ENCODE measurements at regions not wholly inside any gene's neighbourhood (a gene's known extent, or its start where the extent isn't known, plus 50 kb on each side); places are given as distances from the start of the nearest gene placed in this dataset.

DNA sequence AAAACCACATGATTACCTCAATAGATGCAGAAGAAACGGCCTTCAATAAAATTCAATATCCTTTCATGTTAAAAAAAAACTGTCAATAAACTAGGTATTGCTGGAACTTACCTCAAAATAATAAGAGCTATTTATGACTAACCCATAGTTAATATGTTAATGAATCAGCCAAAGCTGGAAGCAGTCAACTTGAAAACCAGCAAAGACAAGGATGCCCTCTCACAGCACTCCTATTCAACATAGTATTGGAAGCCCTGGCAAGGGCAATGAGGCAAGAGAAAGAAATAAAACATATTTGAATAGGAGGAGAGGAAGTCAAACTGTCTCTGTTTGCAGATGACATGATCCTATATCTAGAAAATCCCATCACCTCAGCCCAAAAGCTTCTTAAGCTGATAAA is 456.1 kb downstream of the OCA2 start:
- Histone ChIP-seq H3K27ac (no peak overlapping the region), H3K4me3 (no peak overlapping the region), H3K9me3 (peaks cover 29% of the 10 kb centered on the region; the same call in 2 of the 3 replicates), H3K4me1 (no peaks in the 10 kb centered on the region), H3K4me2 (no peak overlapping the region)
- no peak for FAIRE-seq
- no peak for DNase-seq (ENCODE audit: low read depth in 1 of 2, low spot score in 1 of 2)
- no peak for ATAC-seq
- TF ChIP-seq CEBPB (IDR thresholded peaks at IDR 0.05), result no peak
- TF ChIP-seq ESRRA (IDR thresholded peaks at IDR 0.05; ENCODE audit: borderline replicate concordance, low read length), result no peak
- no peak for TF ChIP-seq FOSB (CRISPR knock-in tag; IDR thresholded peaks at IDR 0.05)
- no peak for TF ChIP-seq BHLHE40 (IDR thresholded peaks at IDR 0.05; ENCODE audit: low read depth, low read length)
- TF ChIP-seq, protein P1, sequence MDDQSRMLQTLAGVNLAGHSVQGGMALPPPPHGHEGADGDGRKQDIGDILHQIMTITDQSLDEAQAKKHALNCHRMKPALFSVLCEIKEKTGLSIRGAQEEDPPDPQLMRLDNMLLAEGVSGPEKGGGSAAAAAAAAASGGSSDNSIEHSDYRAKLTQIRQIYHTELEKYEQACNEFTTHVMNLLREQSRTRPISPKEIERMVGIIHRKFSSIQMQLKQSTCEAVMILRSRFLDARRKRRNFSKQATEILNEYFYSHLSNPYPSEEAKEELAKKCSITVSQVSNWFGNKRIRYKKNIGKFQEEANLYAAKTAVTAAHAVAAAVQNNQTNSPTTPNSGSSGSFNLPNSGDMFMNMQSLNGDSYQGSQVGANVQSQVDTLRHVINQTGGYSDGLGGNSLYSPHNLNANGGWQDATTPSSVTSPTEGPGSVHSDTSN (IDR thresholded peaks at IDR 0.05), result no peak
- TF ChIP-seq PHF8 (IDR thresholded peaks at IDR 0.05; ENCODE audit: borderline replicate concordance, low read depth), result no peak
- TF ChIP-seq CBX8 (IDR thresholded peaks at IDR 0.05), result no peak
- TF ChIP-seq JUN (IDR thresholded peaks at IDR 0.05), result no peak
- no peak for TF ChIP-seq HES2 (IDR thresholded peaks at IDR 0.05)
- TF ChIP-seq RNF2 (IDR thresholded peaks at IDR 0.05; ENCODE audit: borderline replicate concordance, low read depth), result no peak
- TF ChIP-seq ZSCAN20 (CRISPR knock-in tag; IDR thresholded peaks at IDR 0.05), result no peak
- TF ChIP-seq CHD4 (IDR thresholded peaks at IDR 0.05; ENCODE audit: borderline replicate concordance), result no peak
- no peak for TF ChIP-seq HEYL (CRISPR knock-in tag; IDR thresholded peaks at IDR 0.05)
- TF ChIP-seq HOXB13 (CRISPR knock-in tag; IDR thresholded peaks at IDR 0.05; ENCODE audit: low read depth), result no peak
- no peak for TF ChIP-seq SMC3 (IDR thresholded peaks at IDR 0.05)
- WGBS (ENCODE audit: missing lambda C conversion rate), result 2% methylated on average over 1 of the region's 1 CpG
- ChIA-PET CTCF (interaction anchor here (0.7 kb wide), 1 partner anchor 637 kb away, joined by 3 read pairs; no protein-coding TSS in a partner anchor), POLR2A (no interaction called here)

GRCh38 chr15:27639595-27639994 is 459.5 kb downstream of the OCA2 start:
- H3K4me3 ChIP-seq, result no peak overlapping the region
- WGBS (ENCODE audit: missing lambda C conversion rate), result 30% methylated on average over 8 of the region's 9 CpGs
- H3K4me2 ChIP-seq, result no peak overlapping the region
- no peak overlapping the region for H3K27ac ChIP-seq
- peaks cover 21% of the 10 kb centered on the region for H3K9me3 ChIP-seq
- FAIRE-seq (no peak), DNase-seq (ENCODE audit: low read depth in 1 of 2, low spot score in 1 of 2) (no peak), ATAC-seq (no peak)
- ChIA-PET POLR2A (no interaction called here), CTCF (no interaction called here)
- H3K4me1 ChIP-seq, result no peaks in the 10 kb centered on the region
- TF ChIP-seq NFE2L2 (conservative IDR thresholded peaks at IDR 0.05; ENCODE audit: low read length), result no peak
- TF ChIP-seq, protein P2, sequence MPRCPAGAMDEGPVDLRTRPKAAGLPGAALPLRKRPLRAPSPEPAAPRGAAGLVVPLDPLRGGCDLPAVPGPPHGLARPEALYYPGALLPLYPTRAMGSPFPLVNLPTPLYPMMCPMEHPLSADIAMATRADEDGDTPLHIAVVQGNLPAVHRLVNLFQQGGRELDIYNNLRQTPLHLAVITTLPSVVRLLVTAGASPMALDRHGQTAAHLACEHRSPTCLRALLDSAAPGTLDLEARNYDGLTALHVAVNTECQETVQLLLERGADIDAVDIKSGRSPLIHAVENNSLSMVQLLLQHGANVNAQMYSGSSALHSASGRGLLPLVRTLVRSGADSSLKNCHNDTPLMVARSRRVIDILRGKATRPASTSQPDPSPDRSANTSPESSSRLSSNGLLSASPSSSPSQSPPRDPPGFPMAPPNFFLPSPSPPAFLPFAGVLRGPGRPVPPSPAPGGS (IDR thresholded peaks at IDR 0.05), result no peak
- no peak for TF ChIP-seq FOXS1 (CRISPR knock-in tag; IDR thresholded peaks at IDR 0.05)
- TF ChIP-seq HOXB5 (CRISPR knock-in tag; IDR thresholded peaks at IDR 0.05), result no peak
- TF ChIP-seq, protein P1 (IDR thresholded peaks at IDR 0.05), result no peak
- TF ChIP-seq ZSCAN20 (CRISPR knock-in tag; IDR thresholded peaks at IDR 0.05), result no peak
- no peak for TF ChIP-seq POLR2A (IDR thresholded peaks at IDR 0.05; ENCODE audit: low read length)
- TF ChIP-seq EP300 (IDR thresholded peaks at IDR 0.05), result no peak
- no peak for TF ChIP-seq KDM5A (IDR thresholded peaks at IDR 0.05)
- no peak for TF ChIP-seq NR3C1 (IDR thresholded peaks at IDR 0.05)
- TF ChIP-seq MYC (IDR thresholded peaks at IDR 0.05; ENCODE audit: borderline replicate concordance, low read length), result no peak
- no peak for TF ChIP-seq RNF2 (IDR thresholded peaks at IDR 0.05; ENCODE audit: borderline replicate concordance, low read depth)
- no peak for TF ChIP-seq CBX2 (IDR thresholded peaks at IDR 0.05; ENCODE audit: borderline replicate concordance, low read depth)
